HepG2 (cell line): ENCODE measurements at regions not wholly inside any gene's neighbourhood (a gene's known extent, or its start where the extent isn't known, plus 50 kb on each side); places are given as distances from the start of the nearest gene placed in this dataset.

Experiments used
- ATAC-seq: fragments of 200-7000 bp; cut with Tn5 transposase; 3 replicates; pipeline ENCODE4 v1.9.1; 2020; ENCODE audit warnings: mild to moderate bottlenecking, moderate library complexity
- BruUV-seq: library from RNA; stranded (reverse); fragments of 400-500 nt; replicated peaks from 2 replicates; lab custom pipeline; 2021; lab: Mats Ljungman, UMichigan
- CTCF ChIA-PET: fragments of 300-600 bp; formaldehyde crosslinking; extraction: SDS; loops from one replicate; lab custom pipeline; 2021; ENCODE audit warnings: low total read pairs, inconsistent platforms, low intra/inter-chr PET ratio; lab: Yijun Ruan, JAX
- POLR2A ChIA-PET: fragments of 350-600 bp; sonication (Branson Sonifier 250); formaldehyde crosslinking; loops from one replicate; lab custom pipeline; 2020; ENCODE audit warnings: antibody characterized with exemption, inconsistent platforms; lab: Yijun Ruan, JAX
- DNase-seq: peaks from one replicate; pipeline ENCODE4 v3.0.0-alpha.2; 2015; ENCODE audit warnings: low spot score
- FAIRE-seq: peaks from 3 replicates; lab custom pipeline; 2011; peaks lifted over from hg19 to GRCh38; lab: Jason Lieb, UNC
- H2AFZ ChIP-seq: one replicate; pipeline ENCODE4 v1.6.1; 2011; ENCODE audit warnings: low read length, inconsistent platforms
- H3K27ac ChIP-seq: fragments of 300-600 bp; 3 replicates; pipeline ENCODE4 v1.8.0; 2011; ENCODE audit warnings: mixed run types, mild to moderate bottlenecking, mixed read lengths, low read length, inconsistent platforms; ENCODE audit not compliant: insufficient read depth; ENCODE audit errors: extremely low read length
- H3K27me3 ChIP-seq, 2 experiments: fragments of 200-600 bp in 1 of 2; 2 replicates in 1 of 2; 3 replicates in 1 of 2; pipeline versions ENCODE4 v1.6.0 to v1.8.0; 2011; ENCODE audit warnings: low read length in 2 of 2, mild to moderate bottlenecking in 2 of 2, moderate library complexity in 2 of 2, inconsistent platforms in 1 of 2; ENCODE audit not compliant: insufficient read depth in 2 of 2, control insufficient read depth in 1 of 2
- H3K36me3 ChIP-seq, 2 experiments: fragments of 200-600 bp in 1 of 2; replicated peaks in 1 of 2; 2 replicates in 1 of 2; 3 replicates in 1 of 2; pipeline versions ENCODE4 v1.5.1 to v1.8.0; 2011; ENCODE audit warnings: low read length in 2 of 2, inconsistent platforms in 1 of 2; ENCODE audit not compliant: insufficient read depth in 2 of 2, control insufficient read depth in 1 of 2
- H3K4me1 ChIP-seq: 2 replicates; pipeline ENCODE4 v1.5.1; 2012; ENCODE audit warnings: low read length, inconsistent platforms; ENCODE audit not compliant: insufficient read depth
- H3K4me2 ChIP-seq: 2 replicates; pipeline ENCODE4 v1.6.0; 2011; ENCODE audit warnings: low read depth, low read length, inconsistent platforms
- H3K4me3 ChIP-seq, 3 experiments: fragments of 200-600 bp in 1 of 3; sonication (generic), shearing (Covaris generic) in 1 of 3; replicated peaks in 1 of 3; 2 replicates each; pipeline ENCODE4 v1.5.1; 2011 to 2016; ENCODE audit warnings: low read length in 3 of 3, inconsistent platforms in 2 of 3, low read depth in 2 of 3, mild to moderate bottlenecking in 2 of 3, control low read depth in 1 of 3, mixed read lengths in 1 of 3; ENCODE audit not compliant: insufficient read depth in 1 of 3
- H3K79me2 ChIP-seq: one replicate; pipeline ENCODE4 v1.6.1; 2011; ENCODE audit warnings: low read length, inconsistent platforms; ENCODE audit not compliant: insufficient read depth
- H3K9ac ChIP-seq: 2 replicates; pipeline ENCODE4 v1.6.0; 2011; ENCODE audit warnings: mild to moderate bottlenecking, low read depth, low read length, inconsistent platforms; ENCODE audit not compliant: insufficient read depth
- H3K9me3 ChIP-seq: 2 replicates; pipeline ENCODE4 v1.5.1; 2012; ENCODE audit warnings: mild to moderate bottlenecking, low read length
- H4K20me1 ChIP-seq: 2 replicates; pipeline ENCODE4 v1.6.0; 2011; ENCODE audit warnings: inconsistent platforms, mild to moderate bottlenecking, low read length, moderate library complexity; ENCODE audit not compliant: insufficient read depth
- HMG20A ChIP-seq: IDR thresholded peaks from 2 replicates; pipeline ENCODE4 v1.6.1; 2016; ENCODE audit warnings: borderline replicate concordance
- PRDM10 ChIP-seq: sonication (generic); formaldehyde crosslinking; IDR thresholded peaks from 2 replicates; pipeline ENCODE4 v1.4.0; 2020; ENCODE audit warnings: low read depth, missing genetic modification reagents
- TEAD3 ChIP-seq: optimal IDR thresholded peaks from 2 replicates; pipeline ENCODE3; 2016; ENCODE audit warnings: borderline replicate concordance
- THRA ChIP-seq: sonication (generic); formaldehyde crosslinking; IDR thresholded peaks from 2 replicates; pipeline ENCODE4 v1.4.0; 2020; ENCODE audit warnings: missing genetic modification reagents, borderline replicate concordance
- ZNF264 ChIP-seq: sonication (generic); formaldehyde crosslinking; IDR thresholded peaks from 2 replicates; pipeline ENCODE4 v1.4.0; 2020; ENCODE audit warnings: missing genetic modification reagents
- ZNF546 ChIP-seq: sonication (generic); formaldehyde crosslinking; conservative IDR thresholded peaks from 2 replicates; pipeline ENCODE4 v1.8.1; 2023; ENCODE audit warnings: mild to moderate bottlenecking, missing genetic modification reagents
- WGBS: methylation state at CpG from one replicate; pipeline ENCODE4 v1.1.6; 2017; ENCODE audit warnings: low lambda C conversion rate; 5-methylcytosine and 5-hydroxymethylcytosine counted together
- in situ Hi-C: cut with HindIII; loops from 2 replicates; pipeline ENCODE4 v1.10.0; 2017; ENCODE audit warnings: low pct_unique_long_range_greater_than_20kb; ENCODE audit not compliant: extremely low pct_ligation_motif_present
- intact Hi-C: fragments of 100-400 bp; cut with micrococcal nuclease; formaldehyde crosslinking; loops from one replicate; pipeline ENCODE4 v1.10.0; 2022; ENCODE audit not compliant: unreplicated experiment

GRCh38 chr4:8702020-8702495 lies 109.5 kb downstream of the CPZ start:
- ATAC-seq (no peak), FAIRE-seq (no peak), DNase-seq (no peak)
- 0% methylated on average over 4 of the region's 10 CpGs for WGBS
- Histone ChIP-seq H3K27me3 (peaks cover 10 to 91% of the 10 kb centered on the region in 2 experiments; a peak in 4 of 5 replicates), H3K4me1 (no peaks in the 10 kb centered on the region), H3K4me2 (no peak overlapping the region), H2AFZ (no peak overlapping the region), H3K9ac (no peak overlapping the region), H3K79me2 (no peaks in the 10 kb centered on the region), H4K20me1 (no peaks in the 10 kb centered on the region), H3K27ac (no peak overlapping the region), H3K4me3 (no peak overlapping the region), H3K36me3 (no peaks in the 10 kb centered on the region), H3K9me3 (no peaks in the 10 kb centered on the region)
- CTCF ChIA-PET: no interaction called here
- TF ChIP-seq TEAD3 (CRISPR knock-in tag) (no peak), THRA (CRISPR knock-in tag) (no peak), PRDM10 (CRISPR knock-in tag) (no peak), ZNF264 (CRISPR knock-in tag) (no peak), ZNF546 (CRISPR knock-in tag) (no peak), HMG20A (CRISPR knock-in tag) (no peak)
- intact Hi-C loops: no loop called here
- POLR2A ChIA-PET: no interaction called here
- in situ Hi-C loops: no loop called here
- BruUV-seq: no TSS peak
